SK-N-SH treated with all-trans-retinoic acid at 6 μM for 48 hours (cell line): ENCODE measurements at regions not wholly inside any gene's neighbourhood (a gene's known extent, or its start where the extent isn't known, plus 50 kb on each side); places are given as distances from the start of the nearest gene placed in this dataset.

ENCODE experiments used
- ATAC-seq: fragments of 200-7000 bp; cut with Tn5 transposase; 3 replicates; pipeline ENCODE4 v1.9.1; 2020; ENCODE audit warnings: mild to moderate bottlenecking, moderate library complexity
- BACH2 ChIP-seq: fragments of 250-450 bp; sonication (Bioruptor Pico); IDR thresholded peaks from 2 replicates; pipeline ENCODE4 v1.9.0; 2021; ENCODE audit warnings: mild to moderate bottlenecking, borderline replicate concordance
- CREB5 ChIP-seq: fragments of 250-450 bp; sonication (Bioruptor Pico); IDR thresholded peaks from 2 replicates; pipeline ENCODE4 v1.5.1; 2020; ENCODE audit warnings: low read depth, mild to moderate bottlenecking, moderate library complexity
- ESRRG ChIP-seq: fragments of 250-450 bp; sonication (Bioruptor Pico); IDR thresholded peaks from 2 replicates; pipeline ENCODE4 v1.6.1; 2021; ENCODE audit warnings: mild to moderate bottlenecking
- GLIS3 ChIP-seq: fragments of 250-450 bp; sonication (Bioruptor Pico); IDR thresholded peaks from 2 replicates; pipeline ENCODE4 v1.5.0; 2020; ENCODE audit warnings: mild to moderate bottlenecking, moderate library complexity
- ISL1 ChIP-seq: fragments of 250-450 bp; sonication (Bioruptor Pico); IDR thresholded peaks from 2 replicates; pipeline ENCODE4 v2.1.2; 2022; ENCODE audit warnings: mild to moderate bottlenecking, moderate library complexity
- OSR1 ChIP-seq: fragments of 250-450 bp; sonication (Bioruptor Pico); IDR thresholded peaks from 2 replicates; pipeline ENCODE4 v1.8.0; 2022; ENCODE audit warnings: moderate library complexity, mild to moderate bottlenecking, inconsistent platforms
- PATZ1 ChIP-seq: fragments of 250-450 bp; sonication (Bioruptor Pico); IDR thresholded peaks from 2 replicates; pipeline ENCODE4 v1.8.0; 2020; ENCODE audit warnings: mild to moderate bottlenecking, moderate library complexity, borderline replicate concordance
- POU6F1 ChIP-seq: fragments of 250-450 bp; sonication (Bioruptor Pico); IDR thresholded peaks from 2 replicates; pipeline ENCODE4 v1.8.0; 2021; ENCODE audit warnings: low read depth, mild to moderate bottlenecking, moderate library complexity, borderline replicate concordance
- PPARA ChIP-seq: fragments of 250-450 bp; sonication (Bioruptor Pico); IDR thresholded peaks from 2 replicates; pipeline ENCODE4 v1.5.0; 2020; ENCODE audit warnings: mild to moderate bottlenecking, borderline replicate concordance
- RARB ChIP-seq: fragments of 250-450 bp; sonication (Bioruptor Pico); IDR thresholded peaks from 2 replicates; pipeline ENCODE4 v1.8.0; 2021; ENCODE audit warnings: mild to moderate bottlenecking, moderate library complexity
- TCF4 ChIP-seq: fragments of 250-450 bp; sonication (Bioruptor Pico); IDR thresholded peaks from 2 replicates; pipeline ENCODE4 v1.8.0; 2021; ENCODE audit warnings: mild to moderate bottlenecking, moderate library complexity, borderline replicate concordance
- TOX ChIP-seq: fragments of 250-450 bp; sonication (Bioruptor Pico); IDR thresholded peaks from 2 replicates; pipeline ENCODE4 v1.8.0; 2021; ENCODE audit warnings: mild to moderate bottlenecking, moderate library complexity, borderline replicate concordance
- ZC3H10 ChIP-seq: fragments of 250-450 bp; sonication (Bioruptor Pico); IDR thresholded peaks from 2 replicates; pipeline ENCODE4 v1.5.1; 2021; ENCODE audit warnings: mild to moderate bottlenecking, moderate library complexity
- ZFP3 ChIP-seq: fragments of 250-450 bp; sonication (Bioruptor Pico); IDR thresholded peaks from 2 replicates; pipeline ENCODE4 v1.5.0; 2020; ENCODE audit warnings: mild to moderate bottlenecking, moderate library complexity
- ZNF565 ChIP-seq: fragments of 450-650 bp; formaldehyde crosslinking; conservative IDR thresholded peaks from 2 replicates; pipeline ENCODE4 v1.5.0; 2020; ENCODE audit warnings: low read depth, mild to moderate bottlenecking, moderate library complexity
- TF ChIP-seq, protein P1 (sequence below): fragments of 250-450 bp; sonication (Bioruptor Pico); IDR thresholded peaks from 2 replicates; pipeline ENCODE4 v1.5.1; 2021; ENCODE audit warnings: mild to moderate bottlenecking, moderate library complexity
- TF ChIP-seq, protein P2 (sequence below): fragments of 250-450 bp; sonication (Bioruptor Pico); IDR thresholded peaks from 2 replicates; pipeline ENCODE4 v1.5.0; 2020; ENCODE audit warnings: mild to moderate bottlenecking, moderate library complexity

GRCh38 chr2:216967889-216968288 is 108.0 kb upstream of the TNP1 start (continued):
- no peak for TF ChIP-seq ISL1 (CRISPR knock-in tag)
- no peak for TF ChIP-seq TCF4 (CRISPR knock-in tag)
- no peak for TF ChIP-seq ZFP3
- no peak for TF ChIP-seq ZC3H10 (CRISPR knock-in tag)
- TF ChIP-seq, protein P1, sequence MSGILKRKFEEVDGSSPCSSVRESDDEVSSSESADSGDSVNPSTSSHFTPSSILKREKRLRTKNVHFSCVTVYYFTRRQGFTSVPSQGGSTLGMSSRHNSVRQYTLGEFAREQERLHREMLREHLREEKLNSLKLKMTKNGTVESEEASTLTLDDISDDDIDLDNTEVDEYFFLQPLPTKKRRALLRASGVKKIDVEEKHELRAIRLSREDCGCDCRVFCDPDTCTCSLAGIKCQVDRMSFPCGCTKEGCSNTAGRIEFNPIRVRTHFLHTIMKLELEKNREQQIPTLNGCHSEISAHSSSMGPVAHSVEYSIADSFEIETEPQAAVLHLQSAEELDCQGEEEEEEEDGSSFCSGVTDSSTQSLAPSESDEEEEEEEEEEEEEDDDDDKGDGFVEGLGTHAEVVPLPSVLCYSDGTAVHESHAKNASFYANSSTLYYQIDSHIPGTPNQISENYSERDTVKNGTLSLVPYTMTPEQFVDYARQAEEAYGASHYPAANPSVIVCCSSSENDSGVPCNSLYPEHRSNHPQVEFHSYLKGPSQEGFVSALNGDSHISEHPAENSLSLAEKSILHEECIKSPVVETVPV, result no peak
- no peak for TF ChIP-seq ZNF565 (CRISPR knock-in tag)
- TF ChIP-seq PATZ1 (CRISPR knock-in tag), result no peak

GRCh38 chr2:216960671-216961268 is 100.9 kb upstream of the TNP1 start:
- TF ChIP-seq CREB5 (CRISPR knock-in tag), result no peak
- TF ChIP-seq RARB (CRISPR knock-in tag), result no peak
- TF ChIP-seq PPARA (CRISPR knock-in tag), result no peak
- TF ChIP-seq BACH2 (CRISPR knock-in tag), result no peak
- TF ChIP-seq OSR1, result no peak
- no peak for TF ChIP-seq TCF4 (CRISPR knock-in tag)
- no peak for TF ChIP-seq PATZ1 (CRISPR knock-in tag)
- TF ChIP-seq POU6F1 (CRISPR knock-in tag), result no peak
- TF ChIP-seq GLIS3, result no peak
- TF ChIP-seq, protein P2, sequence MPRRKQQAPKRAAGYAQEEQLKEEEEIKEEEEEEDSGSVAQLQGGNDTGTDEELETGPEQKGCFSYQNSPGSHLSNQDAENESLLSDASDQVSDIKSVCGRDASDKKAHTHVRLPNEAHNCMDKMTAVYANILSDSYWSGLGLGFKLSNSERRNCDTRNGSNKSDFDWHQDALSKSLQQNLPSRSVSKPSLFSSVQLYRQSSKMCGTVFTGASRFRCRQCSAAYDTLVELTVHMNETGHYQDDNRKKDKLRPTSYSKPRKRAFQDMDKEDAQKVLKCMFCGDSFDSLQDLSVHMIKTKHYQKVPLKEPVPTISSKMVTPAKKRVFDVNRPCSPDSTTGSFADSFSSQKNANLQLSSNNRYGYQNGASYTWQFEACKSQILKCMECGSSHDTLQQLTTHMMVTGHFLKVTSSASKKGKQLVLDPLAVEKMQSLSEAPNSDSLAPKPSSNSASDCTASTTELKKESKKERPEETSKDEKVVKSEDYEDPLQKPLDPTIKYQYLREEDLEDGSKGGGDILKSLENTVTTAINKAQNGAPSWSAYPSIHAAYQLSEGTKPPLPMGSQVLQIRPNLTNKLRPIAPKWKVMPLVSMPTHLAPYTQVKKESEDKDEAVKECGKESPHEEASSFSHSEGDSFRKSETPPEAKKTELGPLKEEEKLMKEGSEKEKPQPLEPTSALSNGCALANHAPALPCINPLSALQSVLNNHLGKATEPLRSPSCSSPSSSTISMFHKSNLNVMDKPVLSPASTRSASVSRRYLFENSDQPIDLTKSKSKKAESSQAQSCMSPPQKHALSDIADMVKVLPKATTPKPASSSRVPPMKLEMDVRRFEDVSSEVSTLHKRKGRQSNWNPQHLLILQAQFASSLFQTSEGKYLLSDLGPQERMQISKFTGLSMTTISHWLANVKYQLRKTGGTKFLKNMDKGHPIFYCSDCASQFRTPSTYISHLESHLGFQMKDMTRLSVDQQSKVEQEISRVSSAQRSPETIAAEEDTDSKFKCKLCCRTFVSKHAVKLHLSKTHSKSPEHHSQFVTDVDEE (CRISPR knock-in tag), result no peak
- TF ChIP-seq ESRRG, result no peak
- TF ChIP-seq, protein P1, result no peak
- TF ChIP-seq TOX (CRISPR knock-in tag), result no peak
- no peak for ATAC-seq
